ENCODE measurements at regions not wholly inside any gene's neighbourhood (a gene's known extent, or its start where the extent isn't known, plus 50 kb on each side); places are given as distances from the start of the nearest gene placed in this dataset.

DNA sequence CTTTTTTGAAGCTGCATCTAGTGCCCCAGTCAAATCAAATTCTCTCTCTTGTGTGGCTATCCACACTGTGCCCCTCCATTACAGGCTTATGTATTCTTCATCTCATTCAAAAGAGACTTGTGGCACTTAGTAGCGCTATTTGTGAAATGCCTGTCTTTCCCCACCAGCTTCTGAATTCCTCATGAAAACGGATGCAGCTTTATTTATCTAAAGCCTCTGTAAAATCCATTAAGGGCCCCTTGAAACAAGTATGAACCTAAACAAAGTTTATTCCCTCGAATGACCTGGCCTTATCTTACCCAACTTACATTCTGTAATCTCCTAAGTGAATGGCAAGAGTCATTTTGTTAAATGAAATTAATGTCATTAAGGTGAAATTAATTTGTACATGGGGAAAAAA lies 417.4 kb upstream of the PIK3C3 start:
- DNase-seq, result no peak

DNA sequence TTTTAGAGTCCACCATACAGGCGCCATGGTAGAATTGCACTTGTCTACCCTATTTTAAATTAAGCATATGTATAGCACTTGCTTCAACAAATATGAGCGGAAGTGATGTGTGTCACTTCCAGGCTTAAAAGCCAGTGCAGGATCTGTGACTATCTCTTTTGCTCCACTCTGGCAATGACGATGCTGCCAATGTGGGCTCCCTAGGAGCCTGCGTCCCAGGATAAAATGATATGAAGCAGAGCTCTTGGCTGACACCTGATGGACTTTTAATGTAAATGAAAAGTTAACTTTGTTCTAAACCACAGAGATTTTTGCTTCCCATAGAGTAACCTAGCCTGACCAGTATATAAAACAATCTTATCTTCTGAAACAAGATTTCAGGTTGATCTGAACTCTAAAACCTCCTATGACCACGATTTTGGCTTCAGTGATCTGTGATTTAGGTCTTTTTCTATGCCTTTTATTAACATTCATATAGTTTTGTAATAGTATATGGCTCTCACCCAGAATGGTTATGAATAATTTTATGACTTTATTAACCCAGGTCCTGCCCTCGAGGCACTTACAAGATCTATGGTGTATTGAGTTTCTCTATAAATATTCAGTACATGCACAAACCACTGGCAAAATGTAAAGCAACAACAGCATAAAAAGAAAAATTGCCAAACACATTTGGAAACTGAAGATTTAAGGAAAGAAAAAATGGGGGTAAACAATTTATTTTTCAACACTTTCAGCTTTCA lies 422.5 kb upstream of the PIK3C3 start:
- no peak for DNase-seq

DNA sequence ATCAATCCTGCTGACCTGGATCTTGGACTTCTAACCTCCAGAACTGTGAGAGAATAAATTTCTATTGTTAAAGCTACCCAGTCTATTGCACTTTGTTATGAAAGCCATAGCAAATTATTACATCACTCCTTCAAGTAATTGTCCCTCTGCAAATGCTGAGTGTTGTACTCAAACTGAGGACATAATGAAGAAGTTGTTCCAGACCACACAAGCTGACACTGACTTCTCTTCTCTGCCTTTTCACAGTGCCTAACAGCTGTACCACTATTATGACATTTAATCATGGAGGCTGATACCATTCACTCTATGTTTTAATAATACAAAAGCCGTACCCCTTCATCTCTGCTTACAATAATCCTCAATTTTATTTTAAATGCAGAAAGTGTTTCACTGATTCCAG lies 424.1 kb upstream of the PIK3C3 start:
- no peak for DNase-seq

DNA sequence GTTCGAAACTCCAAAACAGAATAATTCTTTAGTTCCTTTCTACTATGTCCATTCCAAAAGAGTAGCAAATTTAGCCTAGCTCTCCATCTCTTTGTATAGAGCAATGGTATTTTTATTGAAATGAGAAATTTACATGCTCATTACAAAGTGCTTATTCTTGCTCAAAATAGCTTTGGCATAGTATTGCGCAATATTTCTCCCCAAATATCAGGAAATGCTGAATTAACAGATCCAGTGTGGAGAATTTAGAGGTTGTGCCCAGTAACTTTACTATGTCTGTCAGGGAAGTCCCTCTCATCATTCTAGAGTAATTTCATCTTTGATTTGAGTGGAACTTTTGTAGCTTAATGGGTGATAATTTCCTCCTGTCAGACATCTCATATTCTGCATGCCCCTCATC lies 425.9 kb upstream of the PIK3C3 start:
- no peak for DNase-seq

DNA sequence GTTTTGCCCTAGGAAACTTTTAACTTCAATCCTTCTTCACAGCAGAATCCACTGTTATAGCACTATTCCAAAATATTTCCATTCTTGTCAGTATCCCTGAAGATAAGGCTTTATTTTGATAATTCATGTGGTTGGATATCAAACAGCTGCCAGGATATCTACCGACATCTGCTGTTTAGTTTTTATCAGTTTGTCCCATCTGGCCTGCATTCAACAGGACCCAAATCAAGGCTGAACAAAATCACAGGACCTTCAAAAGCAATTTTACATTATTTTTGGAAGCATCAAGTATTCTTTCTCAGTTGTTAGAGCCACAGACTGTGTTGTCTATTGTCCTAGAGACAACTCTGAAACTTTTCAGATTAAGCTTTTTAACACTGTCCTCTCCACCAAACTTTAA lies 429.0 kb upstream of the PIK3C3 start:
- no peak for DNase-seq

DNA sequence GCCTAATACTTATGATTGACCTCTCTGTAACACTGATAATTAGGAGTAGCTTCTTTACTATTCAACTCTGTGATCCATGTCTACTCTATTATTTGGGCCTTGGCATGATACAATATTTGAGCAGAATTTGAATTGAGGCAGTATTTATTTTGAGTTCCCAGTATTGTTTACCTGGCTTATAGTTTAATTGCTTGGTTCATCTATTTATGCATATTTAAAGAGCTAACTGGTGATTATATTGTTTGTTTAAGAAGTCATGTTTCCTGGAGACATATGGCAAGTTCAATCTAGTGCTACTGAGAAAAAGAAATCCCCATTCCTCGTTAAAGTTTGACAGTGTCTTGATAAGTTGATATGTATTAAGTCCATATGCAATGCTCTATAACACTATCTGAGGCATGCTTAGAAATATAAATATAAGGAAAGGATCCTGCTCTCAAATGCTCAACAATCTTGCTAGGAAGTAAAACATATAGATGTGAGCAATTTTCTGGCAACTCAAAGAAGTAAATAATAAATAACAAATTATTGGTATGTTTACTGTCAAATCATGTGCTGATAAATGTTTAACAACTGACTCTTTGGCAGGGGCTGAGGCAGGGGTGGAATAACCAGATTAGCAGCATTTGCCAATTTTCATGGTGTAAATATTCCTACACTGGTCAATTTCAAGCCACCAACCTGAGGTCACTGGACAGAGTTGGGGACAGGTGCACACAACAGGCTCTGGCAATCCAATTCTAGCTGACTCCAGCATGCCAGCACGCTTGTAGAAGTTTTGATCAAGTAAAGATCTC lies 430.2 kb upstream of the PIK3C3 start:
- DNase-seq, result no peak

DNA sequence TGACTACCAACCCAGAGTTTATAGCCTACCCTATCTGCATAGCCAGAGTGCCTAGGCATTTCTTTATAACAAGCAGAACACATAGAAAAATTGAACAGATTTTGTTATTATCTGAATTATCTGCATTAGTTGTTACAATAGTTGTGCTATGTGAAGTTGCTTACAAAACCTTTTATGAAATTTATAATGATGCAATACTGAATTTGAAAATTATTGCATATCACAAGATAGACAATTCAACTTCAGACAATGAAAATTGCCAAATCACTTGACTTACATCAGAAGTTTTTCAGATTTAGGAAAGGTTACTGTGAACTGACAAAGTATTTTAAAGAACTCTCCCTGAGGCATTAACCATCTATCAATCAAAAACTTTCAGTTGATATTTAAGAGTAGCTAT lies 437.9 kb upstream of the PIK3C3 start:
- DNase-seq, result no peak

DNA sequence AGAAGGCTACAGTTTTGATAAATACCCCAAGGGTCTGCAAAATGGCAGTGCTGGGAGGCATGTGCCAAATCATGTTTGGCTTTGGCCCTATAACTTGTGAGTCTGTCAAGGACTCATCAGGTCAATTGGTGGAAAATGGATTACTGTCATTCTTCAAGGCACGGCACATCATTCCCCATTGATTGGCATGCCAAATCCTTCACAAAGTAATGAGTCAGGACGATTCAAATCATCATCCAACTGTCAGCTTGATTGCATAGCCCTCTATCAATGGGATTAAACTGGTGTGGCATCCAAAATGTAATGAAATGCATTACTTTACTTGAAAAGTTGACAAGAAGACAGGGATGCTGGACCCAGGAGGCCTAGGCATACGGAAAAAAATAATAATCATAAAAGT lies 441.6 kb upstream of the PIK3C3 start:
- DNase-seq, result no peak

DNA sequence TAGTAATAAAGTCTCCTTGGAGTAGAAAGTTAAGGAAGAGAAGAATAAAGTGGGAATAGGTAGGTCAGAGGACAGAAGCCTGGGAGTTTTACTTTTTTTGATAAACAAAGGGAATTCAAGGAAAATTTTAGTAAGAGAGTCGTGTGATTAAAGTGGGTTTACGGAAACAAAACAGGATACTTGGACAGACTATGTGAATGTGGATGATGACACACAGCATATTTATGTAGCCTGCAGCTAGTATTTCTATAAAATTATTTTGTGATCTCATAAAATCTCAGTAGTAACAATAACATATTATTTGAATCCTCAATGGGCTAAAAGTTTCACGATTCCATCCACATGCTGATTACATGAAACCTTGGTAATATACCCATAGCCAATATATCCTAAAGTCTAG lies 450.7 kb upstream of the PIK3C3 start:
- no peak for DNase-seq

DNA sequence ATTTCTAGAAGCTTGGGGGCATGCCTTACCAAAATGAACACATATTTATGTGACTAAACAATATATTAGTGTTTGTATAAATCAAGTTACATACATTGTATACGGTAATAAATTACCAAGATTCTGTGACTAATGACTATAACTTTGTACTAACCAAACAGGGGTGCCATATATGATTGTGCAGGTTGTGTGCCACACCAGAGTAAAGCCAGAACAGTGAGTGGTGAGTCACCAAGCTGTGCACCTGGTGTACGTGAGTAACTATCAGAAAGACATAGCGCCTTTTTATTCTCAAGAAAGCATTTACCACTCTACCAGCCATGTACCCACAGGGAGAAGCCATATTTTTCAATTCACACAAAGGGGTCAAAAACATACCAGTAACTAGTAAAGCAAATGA lies 453.2 kb upstream of the PIK3C3 start:
- no peak for DNase-seq

DNA sequence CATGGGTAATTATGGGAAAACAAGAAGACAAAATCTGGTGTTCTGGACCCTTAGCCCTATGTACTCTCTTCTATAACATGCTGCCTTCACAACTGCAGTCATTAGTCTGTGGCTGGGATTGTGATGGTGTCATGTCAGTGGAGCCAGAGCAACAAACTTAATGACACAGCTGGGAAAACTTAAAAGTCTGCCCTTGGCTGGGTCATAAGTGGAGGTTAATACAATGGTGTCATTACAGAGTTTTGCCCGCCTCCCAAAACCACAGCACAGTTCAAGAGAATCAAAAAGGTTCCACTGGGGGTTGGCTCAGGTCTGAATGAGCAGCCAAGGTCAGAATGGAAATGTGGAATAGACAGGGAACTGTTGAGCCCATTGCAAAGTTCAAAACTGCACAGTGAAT lies 455.7 kb upstream of the PIK3C3 start:
- no peak for DNase-seq

DNA sequence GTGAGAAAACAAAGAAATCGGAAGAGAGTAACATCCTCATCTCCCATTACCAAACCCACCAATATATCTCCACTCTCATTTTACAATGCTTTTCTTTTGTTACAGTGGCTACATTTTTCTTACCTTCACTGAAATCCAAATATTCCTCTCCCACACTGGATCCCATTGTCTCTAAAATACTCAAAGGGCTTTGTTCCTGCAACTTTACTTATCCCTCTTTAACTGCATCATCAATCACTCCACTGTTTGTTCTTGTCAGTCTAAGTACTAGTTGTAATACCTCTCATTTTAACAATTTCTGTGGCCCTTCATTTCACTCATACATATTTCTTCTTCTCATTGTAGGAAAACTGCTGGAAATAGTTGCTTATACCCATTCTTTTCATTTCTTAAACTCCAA lies 464.2 kb upstream of the PIK3C3 start:
- DNase-seq, result no peak

DNA sequence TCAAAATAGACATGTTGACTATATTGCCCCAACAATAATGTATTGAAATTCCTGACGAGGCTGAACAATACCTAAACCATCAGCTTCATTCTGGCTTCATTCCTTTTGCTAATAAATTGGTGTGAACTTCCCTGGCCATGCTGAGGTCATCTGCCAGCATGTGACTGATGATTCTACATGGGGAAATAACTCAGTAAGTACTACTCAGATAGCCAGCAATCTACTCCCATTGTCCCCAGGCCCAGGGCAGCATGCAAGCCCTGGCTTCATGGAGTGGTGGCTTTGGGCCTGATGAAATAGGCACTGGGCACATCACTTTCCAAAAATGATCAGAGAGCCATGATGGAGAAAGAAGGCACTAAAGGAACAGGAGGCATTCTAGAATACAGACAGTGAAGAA lies 468.5 kb upstream of the PIK3C3 start:
- DNase-seq, result no peak

DNA sequence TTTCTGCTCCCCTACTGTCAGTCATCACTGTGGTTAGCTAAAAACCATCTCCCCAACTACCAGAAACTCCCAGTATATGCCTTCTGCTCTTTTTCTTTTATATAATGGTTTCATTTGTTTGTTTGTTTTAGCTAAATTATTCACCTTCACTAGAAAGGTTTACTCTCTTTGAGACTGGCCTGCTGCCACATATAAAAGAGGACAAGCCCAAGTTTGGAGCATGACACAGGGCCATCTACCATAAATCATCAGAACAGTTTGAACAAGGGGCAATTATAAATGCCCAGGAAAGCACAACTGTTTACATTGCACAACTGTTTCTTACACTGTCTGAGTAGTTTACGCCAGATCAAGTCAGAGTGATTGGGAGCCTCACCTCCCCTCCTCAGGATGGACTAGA lies 471.0 kb upstream of the PIK3C3 start:
- DNase-seq, result no peak

DNA sequence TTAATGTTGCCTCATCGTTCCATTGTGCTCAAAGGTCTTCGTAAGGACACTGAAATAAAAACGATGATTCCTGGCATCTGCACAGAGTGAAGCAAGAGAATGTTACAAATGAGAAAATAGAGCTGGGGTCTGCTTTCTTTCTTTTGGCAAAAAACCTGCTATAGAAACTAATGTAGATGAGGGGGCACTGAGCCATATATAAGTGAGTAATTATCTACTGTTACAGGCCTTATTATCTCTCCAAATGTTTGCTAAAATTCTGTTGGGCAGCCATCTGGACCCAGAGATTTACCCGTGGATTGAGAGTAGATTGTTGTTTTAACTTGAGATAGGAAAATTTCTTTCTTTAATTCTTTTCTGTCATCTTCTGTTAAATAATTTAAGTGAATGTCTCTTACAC lies 472.5 kb upstream of the PIK3C3 start:
- no peak for DNase-seq

DNA sequence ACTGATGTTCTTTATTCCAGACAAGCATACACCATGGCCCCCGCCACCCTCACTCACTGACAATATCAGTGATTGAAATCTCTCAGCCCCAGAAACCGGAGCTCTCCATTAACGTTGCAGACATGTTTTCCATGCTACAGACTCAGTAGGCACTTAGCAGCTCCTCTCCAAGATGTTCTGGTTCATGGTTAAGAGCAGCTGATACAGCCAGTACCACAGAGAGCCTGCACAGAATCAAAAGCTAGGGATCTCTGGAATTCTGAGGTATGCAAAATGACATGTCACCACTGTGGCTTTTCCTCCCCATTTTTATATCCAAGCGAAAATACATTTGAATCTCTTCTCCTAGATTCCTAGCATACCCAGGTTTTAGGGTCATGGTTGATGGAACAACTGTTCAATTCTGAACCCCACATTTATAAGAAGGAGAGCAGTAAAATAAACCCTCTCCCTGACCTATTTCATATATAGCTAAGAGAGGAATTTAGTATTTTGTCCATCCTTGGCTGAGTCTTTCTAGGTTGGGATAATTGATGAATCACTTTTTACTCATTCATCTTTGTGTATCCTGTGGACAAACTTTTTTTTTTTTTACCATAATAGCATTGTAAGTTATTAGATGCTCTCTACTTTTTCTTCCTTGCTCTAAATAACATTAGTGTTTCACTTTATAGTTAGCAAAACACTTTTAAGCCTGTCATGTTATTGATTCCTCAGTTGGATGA lies 488.4 kb upstream of the PIK3C3 start:
- DNase-seq, result no peak

DNA sequence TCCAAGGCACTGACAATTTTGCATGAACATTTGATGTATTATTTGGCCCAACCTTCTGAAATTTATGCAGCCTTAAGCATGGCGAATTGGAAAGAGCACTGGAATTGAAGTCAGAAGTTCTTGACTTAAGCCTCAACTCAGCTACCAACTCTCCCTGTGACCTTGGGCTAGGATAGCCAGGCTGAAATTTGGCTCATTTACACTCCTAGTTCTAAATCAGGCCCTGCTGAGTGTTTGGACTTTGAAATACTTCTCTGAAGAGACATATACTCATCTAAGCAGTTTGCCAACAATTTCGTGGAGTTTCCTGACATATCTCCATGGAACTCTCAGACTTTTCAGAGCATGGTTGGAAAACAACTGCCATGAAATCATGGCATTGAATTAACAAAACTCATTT lies 489.6 kb upstream of the PIK3C3 start:
- no peak for DNase-seq

DNA sequence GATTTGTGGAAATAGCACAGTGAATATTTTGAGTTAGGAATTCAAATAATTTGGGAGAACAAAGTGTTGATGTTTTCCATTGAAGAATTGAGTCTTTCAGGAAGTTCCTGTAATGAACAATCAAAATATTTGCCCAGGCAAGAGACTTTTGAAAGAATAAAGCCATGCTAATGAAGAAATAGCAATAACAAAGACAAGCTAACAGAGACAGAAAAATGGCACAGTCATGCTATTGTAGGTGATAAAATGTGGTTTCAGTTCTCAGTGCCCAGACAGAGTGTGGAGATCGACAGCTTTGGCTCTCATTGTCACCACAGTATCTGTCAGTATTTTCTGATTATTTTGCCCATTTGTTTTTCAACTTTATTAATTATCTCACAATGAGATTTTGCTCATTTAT lies 490.8 kb upstream of the PIK3C3 start:
- DNase-seq, result no peak

DNA sequence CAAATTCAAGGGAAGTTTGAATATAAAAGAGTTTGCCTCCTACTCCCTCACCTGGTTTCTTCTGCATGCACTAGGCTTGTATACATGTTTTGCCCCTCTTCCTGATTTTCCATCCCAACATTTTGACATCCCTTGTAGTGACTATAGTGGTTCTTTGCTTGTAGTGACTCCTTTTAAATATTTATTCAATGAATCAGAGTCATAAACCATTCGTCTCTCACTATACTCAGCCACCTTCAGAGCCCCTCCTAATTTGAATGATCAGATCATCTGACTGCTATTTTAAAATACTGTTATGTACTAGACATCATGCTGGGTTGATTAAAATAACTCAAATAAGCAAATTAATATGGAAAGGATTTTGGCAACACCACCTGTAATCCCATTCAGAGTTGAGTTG lies 492.1 kb upstream of the PIK3C3 start:
- DNase-seq, result no peak

DNA sequence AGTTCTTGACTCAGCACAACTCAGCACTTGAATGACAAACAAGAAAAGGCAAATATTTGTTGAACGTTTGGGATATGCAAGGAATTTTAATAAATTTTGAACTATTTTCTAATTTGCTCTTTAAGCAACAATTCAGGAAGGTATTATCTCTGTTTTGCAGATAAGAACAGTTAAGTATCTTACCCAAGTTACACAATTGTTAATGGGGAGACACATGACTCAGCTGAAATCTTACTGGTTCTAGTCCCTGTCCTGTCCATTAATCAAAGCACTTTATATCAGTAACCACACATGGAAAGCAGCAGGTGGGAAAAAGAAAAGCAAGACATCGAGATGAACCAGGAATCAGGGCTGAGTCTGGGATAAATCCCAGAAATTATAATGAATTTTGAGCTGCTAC lies 493.9 kb upstream of the PIK3C3 start:
- DNase-seq, result no peak

DNA sequence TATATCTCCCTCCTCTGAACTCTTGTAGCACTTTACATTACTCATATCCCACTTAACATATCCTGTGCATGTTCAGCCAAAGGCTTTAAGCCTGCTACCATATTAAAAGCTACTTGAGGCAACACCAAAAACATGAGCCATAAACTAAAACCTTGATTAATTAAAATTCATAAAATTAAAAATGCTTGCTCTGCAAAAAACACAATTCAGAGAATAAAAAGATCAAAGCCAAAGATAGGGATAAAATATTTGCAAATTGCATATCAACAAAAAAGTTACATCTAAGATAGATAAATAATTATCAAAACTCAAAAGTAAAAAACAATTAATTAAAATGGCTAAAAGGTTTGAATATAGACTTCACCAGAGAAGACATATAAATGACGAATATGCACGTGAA lies 495.4 kb upstream of the PIK3C3 start:
- no peak for DNase-seq

DNA sequence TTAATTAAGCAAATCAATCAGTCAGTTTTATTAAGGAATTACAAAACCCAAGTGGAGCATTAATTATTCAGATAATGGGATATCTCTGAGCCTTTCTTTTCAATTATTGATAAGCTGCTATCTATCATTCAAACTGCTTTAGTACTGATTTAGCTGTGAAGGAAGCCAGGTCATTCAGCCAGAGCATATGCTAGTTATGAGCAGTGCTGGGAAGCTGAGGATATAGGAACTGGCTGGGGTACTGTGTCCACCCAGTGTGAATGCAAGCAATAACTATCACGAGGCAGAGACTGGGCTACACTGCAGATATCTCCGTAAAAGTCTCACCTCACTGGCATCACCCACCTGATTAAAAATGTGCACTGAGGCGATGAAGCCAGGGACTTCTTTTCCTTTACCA lies 496.7 kb upstream of the PIK3C3 start:
- no peak for DNase-seq

DNA sequence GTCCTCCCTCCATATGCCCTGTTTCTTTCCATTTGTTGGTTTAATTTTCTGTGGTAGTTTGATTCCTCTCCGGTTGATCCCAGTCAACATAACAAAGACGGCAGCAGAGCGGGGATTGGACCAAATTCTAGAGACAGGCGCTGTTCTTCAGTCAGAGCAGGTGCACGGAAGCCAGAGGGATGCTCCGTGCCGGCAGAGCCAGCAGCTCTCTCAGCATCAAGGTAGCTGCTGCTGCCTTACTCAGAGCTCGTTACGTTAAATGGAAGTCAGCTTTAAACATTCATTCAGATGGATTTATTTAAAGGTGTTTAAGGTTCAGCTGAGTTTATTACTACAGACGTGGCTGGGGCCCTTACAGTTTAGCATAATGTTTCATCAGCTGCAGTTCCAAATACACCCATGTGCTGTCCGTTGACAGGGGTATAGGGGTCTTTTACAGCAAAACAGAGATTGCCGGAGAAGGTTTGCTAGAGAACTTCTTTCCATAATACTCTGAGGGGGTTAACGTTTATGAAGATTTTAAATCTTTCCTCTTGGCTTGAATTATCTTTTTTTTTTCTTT lies 497.2 kb upstream of the PIK3C3 start:
- DNase-seq, result no peak

DNA sequence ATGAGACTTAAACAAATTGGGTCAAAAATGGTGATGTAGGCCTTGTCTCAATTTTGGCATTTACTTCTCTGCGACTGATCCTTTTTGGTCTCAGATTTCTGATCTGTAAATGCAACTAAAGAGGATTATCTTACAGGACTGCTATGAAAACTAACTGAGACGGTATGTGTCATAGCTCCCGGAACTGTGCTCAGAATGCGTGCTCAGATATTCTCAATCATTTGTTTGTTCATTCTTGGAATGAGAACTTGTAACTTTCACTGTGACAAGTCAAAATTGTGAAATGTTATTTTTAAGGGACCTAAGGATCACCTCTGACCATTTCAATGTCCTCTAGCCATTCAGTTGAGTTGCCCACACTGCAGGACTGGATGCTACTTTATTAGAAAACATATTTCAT lies 498.2 kb upstream of the PIK3C3 start:
- no peak for DNase-seq

Measured in stimulated activated CD4-positive, alpha-beta T cell treated with anti-CD3 and anti-CD28 coated beads, Interleukin-1b, Interleukin-23, amount 100 ng/mL, for 48 hours (primary cell).